A549 (cell line): ENCODE measurements at regions not wholly inside any gene's neighbourhood (a gene's known extent, or its start where the extent isn't known, plus 50 kb on each side); places are given as distances from the start of the nearest gene placed in this dataset.

Experiments used
- ATAC-seq, 2 experiments: fragments of 200-7000 bp in 1 of 2; fragments of >200 bp in 1 of 2; cut with Nextera tagmentation in 1 of 2; cut with Tn5 transposase in 1 of 2; 3 replicates each; pipeline versions ENCODE4 v1.8.0 to v1.9.1; 2018 to 2020; ENCODE audit warnings: mild to moderate bottlenecking in 1 of 2, moderate library complexity in 1 of 2
- CTCF ChIA-PET: fragments of 300-600 bp; sonication (Branson Sonifier 250); formaldehyde crosslinking; extraction: SDS; loops from one replicate; lab custom pipeline; 2021; ENCODE audit warnings: antibody characterized with exemption, inconsistent platforms; lab: Yijun Ruan, JAX
- POLR2A ChIA-PET: fragments of 350-600 bp; formaldehyde crosslinking; extraction: SDS; loops from one replicate; lab custom pipeline; 2021; ENCODE audit warnings: antibody characterized with exemption, inconsistent platforms; lab: Yijun Ruan, JAX
- DNase-seq, 2 experiments: peaks; one replicate each; pipeline versions ENCODE4 v3.0.0 to v3.0.0-alpha.2; 2011 to 2016; ENCODE audit warnings: low read depth in 1 of 2, low spot score in 1 of 2
- FAIRE-seq: peaks from 2 replicates; lab custom pipeline; 2011; peaks lifted over from hg19 to GRCh38; lab: Jason Lieb, UNC
- H3K27ac ChIP-seq, 2 experiments: fragments of >200 bp; sonication (Bioruptor Twin); formaldehyde crosslinking; 3 replicates each; pipeline ENCODE4 v1.5.1; 2016 to 2017
- H3K4me1 ChIP-seq: fragments of >200 bp; sonication (Bioruptor Twin); formaldehyde crosslinking; 3 replicates; pipeline ENCODE4 v1.6.1; 2016
- H3K4me2 ChIP-seq: fragments of >200 bp; sonication (Bioruptor Twin); formaldehyde crosslinking; 3 replicates; pipeline ENCODE4 v1.6.1; 2016
- H3K4me3 ChIP-seq: fragments of >200 bp; sonication (Bioruptor Twin); formaldehyde crosslinking; 3 replicates; pipeline ENCODE4 v1.5.1; 2016
- H3K9me3 ChIP-seq: fragments of >200 bp; sonication (Bioruptor Twin); formaldehyde crosslinking; 3 replicates; pipeline ENCODE4 v1.6.1; 2016
- BHLHE40 ChIP-seq: IDR thresholded peaks from 2 replicates; pipeline ENCODE4 v1.6.1; 2012; ENCODE audit warnings: low read depth, low read length, inconsistent platforms
- CBX8 ChIP-seq: fragments of 200-600 bp; sonication (generic); IDR thresholded peaks from 2 replicates; pipeline ENCODE4 v1.6.1; 2016
- CEBPB ChIP-seq, 2 experiments: fragments of >200 bp in 1 of 2; sonication (Bioruptor Twin) in 1 of 2; formaldehyde crosslinking in 1 of 2; IDR thresholded peaks; 2 replicates each; pipeline ENCODE4 v1.6.1; 2012 to 2016
- CHD2 ChIP-seq: fragments of 150-350 bp; IDR thresholded peaks from 2 replicates; pipeline ENCODE4 v1.6.1; 2014; ENCODE audit warnings: low read length; ENCODE audit not compliant: partially characterized antibody
- EP300 ChIP-seq, 2 experiments: fragments of >200 bp; sonication (Bioruptor Twin); formaldehyde crosslinking; IDR thresholded peaks; 2 replicates in 1 of 2; 3 replicates in 1 of 2; pipeline ENCODE4 v1.6.1; 2016 to 2017
- FOSB ChIP-seq: fragments of 250-450 bp; sonication (Bioruptor Pico); IDR thresholded peaks from 2 replicates; pipeline ENCODE4 v1.5.0; 2020; ENCODE audit warnings: mild to moderate bottlenecking, moderate library complexity
- FOSL2 ChIP-seq, 2 experiments: fragments of 450-650 bp in 1 of 2; fragments of >200 bp in 1 of 2; sonication (Bioruptor Twin) in 1 of 2; formaldehyde crosslinking; IDR thresholded peaks; 2 replicates each; pipeline versions ENCODE4 v1.5.0 to v1.6.1; 2016 to 2020; ENCODE audit warnings: mild to moderate bottlenecking in 1 of 2, moderate library complexity in 1 of 2
- KDM5A ChIP-seq: fragments of 200-600 bp; sonication (generic); IDR thresholded peaks from 2 replicates; pipeline ENCODE4 v1.6.1; 2016; ENCODE audit warnings: antibody characterized with exemption, mild to moderate bottlenecking
- MAFK ChIP-seq: fragments of 450-650 bp; IDR thresholded peaks from 2 replicates; pipeline ENCODE4 v1.6.1; 2014; ENCODE audit not compliant: partially characterized antibody
- NFE2L2 ChIP-seq: fragments of 150-350 bp; conservative IDR thresholded peaks from 2 replicates; pipeline ENCODE4 v1.6.1; 2014; ENCODE audit warnings: low read length
- NPAS2 ChIP-seq: fragments of 250-450 bp; sonication (Bioruptor Pico); IDR thresholded peaks from 2 replicates; pipeline ENCODE4 v1.8.0; 2022; ENCODE audit warnings: mild to moderate bottlenecking, moderate library complexity, borderline replicate concordance
- NR3C1 ChIP-seq: fragments of >200 bp; sonication (Bioruptor Twin); formaldehyde crosslinking; IDR thresholded peaks from 3 replicates; pipeline ENCODE4 v1.6.1; 2017
- POLR2A ChIP-seq: IDR thresholded peaks from 2 replicates; pipeline ENCODE4 v1.6.1; 2012; ENCODE audit warnings: mild to moderate bottlenecking, low read length
- RAD21 ChIP-seq, 2 experiments: fragments of >200 bp in 1 of 2; sonication (Bioruptor Twin) in 1 of 2; formaldehyde crosslinking in 1 of 2; IDR thresholded peaks in 1 of 2; conservative IDR thresholded peaks in 1 of 2; 2 replicates in 1 of 2; 3 replicates in 1 of 2; pipeline ENCODE4 v1.6.1; 2012 to 2018; ENCODE audit warnings: inconsistent platforms in 1 of 2
- RFX5 ChIP-seq: fragments of 450-650 bp; IDR thresholded peaks from 2 replicates; pipeline ENCODE4 v1.7.1; 2014; ENCODE audit warnings: antibody characterized with exemption, mild to moderate bottlenecking, moderate library complexity
- SREBF2 ChIP-seq: fragments of 450-650 bp; IDR thresholded peaks from 2 replicates; pipeline ENCODE4 v1.6.1; 2014; ENCODE audit warnings: mild to moderate bottlenecking, moderate library complexity
- TFCP2L1 ChIP-seq: fragments of 250-450 bp; sonication (Bioruptor Pico); IDR thresholded peaks from 2 replicates; pipeline ENCODE4 v1.5.0; 2021; ENCODE audit warnings: mild to moderate bottlenecking
- ZFP36 ChIP-seq: fragments of 450-650 bp; IDR thresholded peaks from 2 replicates; pipeline ENCODE4 v1.6.1; 2014; ENCODE audit warnings: borderline replicate concordance; ENCODE audit not compliant: partially characterized antibody
- ZNF302 ChIP-seq: fragments of 250-450 bp; sonication (Bioruptor Pico); IDR thresholded peaks from 2 replicates; pipeline ENCODE4 v1.9.0; 2021; ENCODE audit warnings: inconsistent platforms, mild to moderate bottlenecking, moderate library complexity
- WGBS: methylation state at CpG from one replicate; pipeline ENCODE4 v1.1.6; 2017; ENCODE audit errors: missing lambda C conversion rate; 5-methylcytosine and 5-hydroxymethylcytosine counted together
- TF ChIP-seq, protein P1 (sequence below): IDR thresholded peaks from 2 replicates; pipeline ENCODE4 v1.6.1; 2012; ENCODE audit warnings: low read depth, borderline replicate concordance
- TF ChIP-seq, protein P2 (sequence below): fragments of 200-600 bp; sonication (generic); IDR thresholded peaks from 2 replicates; pipeline ENCODE4 v1.6.1; 2016; ENCODE audit warnings: antibody characterized with exemption, mild to moderate bottlenecking, moderate library complexity
- TF ChIP-seq, protein P3 (sequence below): fragments of 450-650 bp; IDR thresholded peaks from 2 replicates; pipeline ENCODE4 v1.6.1; 2014; ENCODE audit warnings: antibody characterized with exemption
- TF ChIP-seq, protein P4 (sequence below): IDR thresholded peaks from 2 replicates; pipeline ENCODE4 v1.6.1; 2012
- TF ChIP-seq, protein P5 (sequence below): fragments of >200 bp; sonication (Bioruptor Twin); formaldehyde crosslinking; IDR thresholded peaks from 3 replicates; pipeline ENCODE4 v1.5.1; 2016

DNA sequence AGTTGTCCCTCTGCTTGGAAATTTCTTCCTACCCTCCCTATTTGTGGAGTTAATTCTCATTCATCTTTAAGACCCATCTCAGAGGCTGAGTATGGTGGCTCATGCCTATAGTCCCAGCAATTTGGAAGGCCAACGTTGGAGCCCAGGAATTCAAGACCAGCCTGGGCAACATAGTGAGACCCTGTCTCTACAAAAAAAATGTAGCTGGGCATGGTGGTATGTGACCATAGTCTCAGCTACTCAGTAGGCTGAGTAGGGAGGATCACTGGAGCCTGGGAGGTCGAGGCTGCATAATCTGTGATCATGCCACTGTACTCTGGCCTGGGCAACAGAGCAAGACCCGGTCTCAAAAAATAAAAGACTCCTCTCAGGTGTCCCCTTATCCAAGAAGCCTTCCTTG is 125.1 kb downstream of the SUDS3 start (continued):
- TF ChIP-seq, protein P1, sequence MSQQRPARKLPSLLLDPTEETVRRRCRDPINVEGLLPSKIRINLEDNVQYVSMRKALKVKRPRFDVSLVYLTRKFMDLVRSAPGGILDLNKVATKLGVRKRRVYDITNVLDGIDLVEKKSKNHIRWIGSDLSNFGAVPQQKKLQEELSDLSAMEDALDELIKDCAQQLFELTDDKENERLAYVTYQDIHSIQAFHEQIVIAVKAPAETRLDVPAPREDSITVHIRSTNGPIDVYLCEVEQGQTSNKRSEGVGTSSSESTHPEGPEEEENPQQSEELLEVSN, result no peak

DNA sequence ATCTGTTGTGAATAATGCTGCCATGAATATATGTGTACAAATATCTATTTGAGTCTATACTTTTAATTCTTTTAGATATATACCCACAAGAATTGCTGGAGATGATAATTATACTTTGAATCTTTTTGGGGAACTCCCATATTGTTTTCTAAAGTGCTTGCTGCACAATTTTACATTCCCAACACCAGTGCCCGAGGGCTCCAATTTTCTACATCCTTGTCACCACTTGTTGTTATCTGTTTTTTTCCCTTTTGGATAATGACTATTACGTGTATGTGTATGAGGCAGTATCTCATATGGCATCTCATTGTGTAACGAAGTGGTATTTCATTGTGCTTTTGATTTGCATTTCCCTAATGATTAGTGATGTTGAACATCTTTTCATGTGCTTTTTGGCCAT is 127.1 kb downstream of the SUDS3 start:
- Histone ChIP-seq H3K9me3 (no peaks in the 10 kb centered on the region), H3K4me3 (no peak overlapping the region), H3K4me2 (no peak overlapping the region), H3K4me1 (no peaks in the 10 kb centered on the region), H3K27ac (no peak overlapping the region)
- no peak for DNase-seq
- POLR2A ChIA-PET, result no interaction called here
- TF ChIP-seq, protein P2, sequence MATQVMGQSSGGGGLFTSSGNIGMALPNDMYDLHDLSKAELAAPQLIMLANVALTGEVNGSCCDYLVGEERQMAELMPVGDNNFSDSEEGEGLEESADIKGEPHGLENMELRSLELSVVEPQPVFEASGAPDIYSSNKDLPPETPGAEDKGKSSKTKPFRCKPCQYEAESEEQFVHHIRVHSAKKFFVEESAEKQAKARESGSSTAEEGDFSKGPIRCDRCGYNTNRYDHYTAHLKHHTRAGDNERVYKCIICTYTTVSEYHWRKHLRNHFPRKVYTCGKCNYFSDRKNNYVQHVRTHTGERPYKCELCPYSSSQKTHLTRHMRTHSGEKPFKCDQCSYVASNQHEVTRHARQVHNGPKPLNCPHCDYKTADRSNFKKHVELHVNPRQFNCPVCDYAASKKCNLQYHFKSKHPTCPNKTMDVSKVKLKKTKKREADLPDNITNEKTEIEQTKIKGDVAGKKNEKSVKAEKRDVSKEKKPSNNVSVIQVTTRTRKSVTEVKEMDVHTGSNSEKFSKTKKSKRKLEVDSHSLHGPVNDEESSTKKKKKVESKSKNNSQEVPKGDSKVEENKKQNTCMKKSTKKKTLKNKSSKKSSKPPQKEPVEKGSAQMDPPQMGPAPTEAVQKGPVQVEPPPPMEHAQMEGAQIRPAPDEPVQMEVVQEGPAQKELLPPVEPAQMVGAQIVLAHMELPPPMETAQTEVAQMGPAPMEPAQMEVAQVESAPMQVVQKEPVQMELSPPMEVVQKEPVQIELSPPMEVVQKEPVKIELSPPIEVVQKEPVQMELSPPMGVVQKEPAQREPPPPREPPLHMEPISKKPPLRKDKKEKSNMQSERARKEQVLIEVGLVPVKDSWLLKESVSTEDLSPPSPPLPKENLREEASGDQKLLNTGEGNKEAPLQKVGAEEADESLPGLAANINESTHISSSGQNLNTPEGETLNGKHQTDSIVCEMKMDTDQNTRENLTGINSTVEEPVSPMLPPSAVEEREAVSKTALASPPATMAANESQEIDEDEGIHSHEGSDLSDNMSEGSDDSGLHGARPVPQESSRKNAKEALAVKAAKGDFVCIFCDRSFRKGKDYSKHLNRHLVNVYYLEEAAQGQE, result no peak
- TF ChIP-seq CHD2, result no peak
- no peak for TF ChIP-seq SREBF2
- TF ChIP-seq CBX8, result no peak
- no peak for TF ChIP-seq NPAS2 (CRISPR knock-in tag)
- no peak for TF ChIP-seq FOSB (CRISPR knock-in tag)
- TF ChIP-seq, protein P1, result no peak
- TF ChIP-seq NR3C1, result no peak
- no peak for TF ChIP-seq ZNF302 (CRISPR knock-in tag)
- no peak for TF ChIP-seq NFE2L2
- TF ChIP-seq TFCP2L1 (CRISPR knock-in tag), result no peak
- no peak for TF ChIP-seq POLR2A
- no peak for TF ChIP-seq ZFP36
- CTCF ChIA-PET, result no interaction called here
- FAIRE-seq, result no peak
- no peak for ATAC-seq
- 5% methylated on average over 3 of the region's 3 CpGs for WGBS

DNA sequence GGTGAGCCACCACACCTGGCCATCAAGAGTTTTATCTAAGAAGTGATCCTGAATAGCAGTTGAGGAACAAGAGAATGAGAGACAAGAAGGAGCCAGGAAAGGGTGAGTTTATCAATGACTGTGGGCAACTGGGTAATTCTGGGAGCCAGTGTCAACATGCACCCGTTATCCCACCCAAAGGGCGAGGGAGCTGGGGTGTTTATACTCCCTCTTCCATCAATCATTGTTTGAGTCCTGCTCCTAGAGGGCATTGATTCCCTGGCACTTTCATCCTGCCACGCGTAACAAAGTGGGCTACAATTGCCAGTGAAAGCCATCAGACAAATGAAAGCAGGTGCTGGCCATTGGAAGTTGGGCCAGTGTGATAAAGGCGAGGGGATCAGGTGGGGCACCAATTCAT is 136.3 kb downstream of the SUDS3 start:
- no peak for ATAC-seq
- TF ChIP-seq RAD21 (conservative IDR thresholded peaks at IDR 0.05 in 1 of 2, IDR thresholded peaks at IDR 0.05 in 1 of 2) (no peak), RFX5 (no peak), MAFK (no peak)
- TF ChIP-seq, protein P3, sequence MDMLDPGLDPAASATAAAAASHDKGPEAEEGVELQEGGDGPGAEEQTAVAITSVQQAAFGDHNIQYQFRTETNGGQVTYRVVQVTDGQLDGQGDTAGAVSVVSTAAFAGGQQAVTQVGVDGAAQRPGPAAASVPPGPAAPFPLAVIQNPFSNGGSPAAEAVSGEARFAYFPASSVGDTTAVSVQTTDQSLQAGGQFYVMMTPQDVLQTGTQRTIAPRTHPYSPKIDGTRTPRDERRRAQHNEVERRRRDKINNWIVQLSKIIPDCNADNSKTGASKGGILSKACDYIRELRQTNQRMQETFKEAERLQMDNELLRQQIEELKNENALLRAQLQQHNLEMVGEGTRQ, result no peak
- no peak overlapping the region for H3K4me3 ChIP-seq
- ChIA-PET POLR2A (no interaction called here), CTCF (interaction anchor here (1.3 kb wide), 1 partner anchor 15 kb away, joined by 4 read pairs; no protein-coding TSS in a partner anchor)
- WGBS, result 39% methylated on average over 5 of the region's 5 CpGs
- no peaks in the 10 kb centered on the region for H3K4me1 ChIP-seq
- no peak overlapping the region for H3K4me2 ChIP-seq
- H3K9me3 ChIP-seq, result no peaks in the 10 kb centered on the region
- no peak for FAIRE-seq
- no peak overlapping the region for H3K27ac ChIP-seq
- DNase-seq, result no peak

DNA sequence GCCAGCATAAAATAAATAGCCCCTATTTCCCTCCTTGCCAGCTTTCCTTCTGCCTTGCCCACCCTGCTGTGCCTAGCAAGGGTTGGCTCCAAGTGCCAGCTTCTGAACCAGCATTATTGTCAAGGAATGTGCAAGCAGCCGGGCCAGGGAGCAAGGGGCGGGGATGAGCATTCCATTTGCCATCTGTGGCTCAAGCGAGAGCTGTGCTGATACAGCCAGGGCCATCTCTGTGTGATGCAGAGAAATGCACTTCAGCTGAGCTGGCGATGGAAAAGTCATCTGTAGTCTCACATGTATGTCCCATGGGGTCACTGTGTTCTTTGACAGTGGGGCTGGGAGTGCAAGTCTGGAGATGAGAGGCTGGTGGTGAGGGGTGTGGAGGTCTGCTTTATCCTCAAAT is 137.3 kb downstream of the SUDS3 start:
- ATAC-seq (no peak), FAIRE-seq (no peak), DNase-seq (no peak)
- POLR2A ChIA-PET, result no interaction called here
- Histone ChIP-seq H3K27ac (no peak overlapping the region), H3K4me1 (no peaks in the 10 kb centered on the region), H3K4me2 (no peak overlapping the region), H3K4me3 (no peak overlapping the region), H3K9me3 (no peaks in the 10 kb centered on the region)
- 0% methylated on average over 3 of the region's 4 CpGs for WGBS
- CTCF ChIA-PET, result interaction anchor here (0.6 to 1.3 kb wide), 2 partner anchors 15 to 37 kb away, joined by 3 to 4 read pairs; no protein-coding TSS in a partner anchor
- TF ChIP-seq TFCP2L1 (CRISPR knock-in tag) (no peak), POLR2A (no peak), EP300 (IDR thresholded peaks at IDR 0.05) (no peak), RAD21 (conservative IDR thresholded peaks at IDR 0.05 in 1 of 2, IDR thresholded peaks at IDR 0.05 in 1 of 2) (no peak), FOSL2 (IDR thresholded peaks at IDR 0.05) (no peak), FOSL2 (CRISPR knock-in tag; IDR thresholded peaks at IDR 0.05) (no peak), CEBPB (IDR thresholded peaks at IDR 0.05) (no peak), BHLHE40 (no peak), KDM5A (no peak)
- TF ChIP-seq, protein P4, sequence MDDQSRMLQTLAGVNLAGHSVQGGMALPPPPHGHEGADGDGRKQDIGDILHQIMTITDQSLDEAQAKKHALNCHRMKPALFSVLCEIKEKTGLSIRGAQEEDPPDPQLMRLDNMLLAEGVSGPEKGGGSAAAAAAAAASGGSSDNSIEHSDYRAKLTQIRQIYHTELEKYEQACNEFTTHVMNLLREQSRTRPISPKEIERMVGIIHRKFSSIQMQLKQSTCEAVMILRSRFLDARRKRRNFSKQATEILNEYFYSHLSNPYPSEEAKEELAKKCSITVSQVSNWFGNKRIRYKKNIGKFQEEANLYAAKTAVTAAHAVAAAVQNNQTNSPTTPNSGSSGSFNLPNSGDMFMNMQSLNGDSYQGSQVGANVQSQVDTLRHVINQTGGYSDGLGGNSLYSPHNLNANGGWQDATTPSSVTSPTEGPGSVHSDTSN, result no peak
- TF ChIP-seq, protein P5, sequence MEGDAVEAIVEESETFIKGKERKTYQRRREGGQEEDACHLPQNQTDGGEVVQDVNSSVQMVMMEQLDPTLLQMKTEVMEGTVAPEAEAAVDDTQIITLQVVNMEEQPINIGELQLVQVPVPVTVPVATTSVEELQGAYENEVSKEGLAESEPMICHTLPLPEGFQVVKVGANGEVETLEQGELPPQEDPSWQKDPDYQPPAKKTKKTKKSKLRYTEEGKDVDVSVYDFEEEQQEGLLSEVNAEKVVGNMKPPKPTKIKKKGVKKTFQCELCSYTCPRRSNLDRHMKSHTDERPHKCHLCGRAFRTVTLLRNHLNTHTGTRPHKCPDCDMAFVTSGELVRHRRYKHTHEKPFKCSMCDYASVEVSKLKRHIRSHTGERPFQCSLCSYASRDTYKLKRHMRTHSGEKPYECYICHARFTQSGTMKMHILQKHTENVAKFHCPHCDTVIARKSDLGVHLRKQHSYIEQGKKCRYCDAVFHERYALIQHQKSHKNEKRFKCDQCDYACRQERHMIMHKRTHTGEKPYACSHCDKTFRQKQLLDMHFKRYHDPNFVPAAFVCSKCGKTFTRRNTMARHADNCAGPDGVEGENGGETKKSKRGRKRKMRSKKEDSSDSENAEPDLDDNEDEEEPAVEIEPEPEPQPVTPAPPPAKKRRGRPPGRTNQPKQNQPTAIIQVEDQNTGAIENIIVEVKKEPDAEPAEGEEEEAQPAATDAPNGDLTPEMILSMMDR, result no peak
